Daoy (cell line): ENCODE measurements at regions not wholly inside any gene's neighbourhood (a gene's known extent, or its start where the extent isn't known, plus 50 kb on each side); places are given as distances from the start of the nearest gene placed in this dataset.

Experiments
- DNase-seq: peaks from one replicate; pipeline ENCODE4 v3.0.0-alpha.2; 2015; ENCODE audit warnings: low read depth

GRCh38 chr4:62260254-62260653, 1060.1 kb downstream of the ADGRL3 start:
- DNase-seq: no peak

- DNase-seq: no peak
These were observed 1056.4 kb downstream of the ADGRL3 start for GRCh38 chr4:62256479-62256878.

GRCh38 chr4:62252728-62253127, 1052.6 kb downstream of the ADGRL3 start:
- DNase-seq: no peak

- DNase-seq: no peak
These were observed 1050.0 kb downstream of the ADGRL3 start for GRCh38 chr4:62250100-62250499.

GRCh38 chr4:62243895-62244294, 1043.8 kb downstream of the ADGRL3 start:
- no peak for DNase-seq

- DNase-seq: no peak
These were observed 1035.8 kb downstream of the ADGRL3 start for GRCh38 chr4:62235911-62236310.

- no peak for DNase-seq
These were observed 1032.7 kb downstream of the ADGRL3 start for GRCh38 chr4:62232814-62233213.

- DNase-seq: no peak
These were observed 1031.9 kb downstream of the ADGRL3 start for GRCh38 chr4:62231994-62232393.

GRCh38 chr4:62226082-62226481, 1026.0 kb downstream of the ADGRL3 start:
- no peak for DNase-seq

- DNase-seq: no peak
These were observed 1022.0 kb downstream of the ADGRL3 start for GRCh38 chr4:62222121-62222520.

- no peak for DNase-seq
These were observed 1010.4 kb downstream of the ADGRL3 start for GRCh38 chr4:62210486-62210885.

- DNase-seq: no peak
These were observed 1009.8 kb downstream of the ADGRL3 start for GRCh38 chr4:62209757-62210485.

GRCh38 chr4:62208921-62209320, 1008.8 kb downstream of the ADGRL3 start:
- DNase-seq: no peak

GRCh38 chr4:62204136-62204535, 1004.0 kb downstream of the ADGRL3 start:
- no peak for DNase-seq

GRCh38 chr4:62199291-62199810, 999.2 kb downstream of the ADGRL3 start:
- no peak for DNase-seq

- DNase-seq: no peak
These were observed 996.2 kb downstream of the ADGRL3 start for GRCh38 chr4:62196338-62196737.

- no peak for DNase-seq
These were observed 994.2 kb downstream of the ADGRL3 start for GRCh38 chr4:62194342-62194741.

- DNase-seq: no peak
These were observed 993.6 kb downstream of the ADGRL3 start for GRCh38 chr4:62193761-62194160.

- DNase-seq: no peak
These were observed 991.5 kb downstream of the ADGRL3 start for GRCh38 chr4:62191451-62192240.

GRCh38 chr4:62170235-62170634, 970.1 kb downstream of the ADGRL3 start:
- DNase-seq: no peak

GRCh38 chr4:62168681-62169080, 968.6 kb downstream of the ADGRL3 start:
- no peak for DNase-seq

GRCh38 chr4:62162606-62163005, 962.5 kb downstream of the ADGRL3 start:
- no peak for DNase-seq

- DNase-seq: no peak
These were observed 961.3 kb downstream of the ADGRL3 start for GRCh38 chr4:62161446-62161845.
